SU-DHL-6 (cell line): ENCODE measurements at regions not wholly inside any gene's neighbourhood (a gene's known extent, or its start where the extent isn't known, plus 50 kb on each side); places are given as distances from the start of the nearest gene placed in this dataset.

Experiments used
- EZH2phosphoT487 ChIP-seq: fragments of 200-600 bp; sonication (generic), shearing (Covaris generic); conservative IDR thresholded peaks from 2 replicates; pipeline ENCODE4 v1.6.1; 2018; ENCODE audit warnings: mild to moderate bottlenecking, antibody characterized with exemption, low read length, moderate library complexity, mixed read lengths
- TF ChIP-seq, protein P1 (sequence below): fragments of 200-600 bp; sonication (generic); IDR thresholded peaks from one replicate; pipeline ENCODE4 v1.5.1; 2017; ENCODE audit warnings: antibody characterized with exemption, mild to moderate bottlenecking, low read length, moderate library complexity; ENCODE audit not compliant: insufficient read depth, poor library complexity, severe bottlenecking

DNA sequence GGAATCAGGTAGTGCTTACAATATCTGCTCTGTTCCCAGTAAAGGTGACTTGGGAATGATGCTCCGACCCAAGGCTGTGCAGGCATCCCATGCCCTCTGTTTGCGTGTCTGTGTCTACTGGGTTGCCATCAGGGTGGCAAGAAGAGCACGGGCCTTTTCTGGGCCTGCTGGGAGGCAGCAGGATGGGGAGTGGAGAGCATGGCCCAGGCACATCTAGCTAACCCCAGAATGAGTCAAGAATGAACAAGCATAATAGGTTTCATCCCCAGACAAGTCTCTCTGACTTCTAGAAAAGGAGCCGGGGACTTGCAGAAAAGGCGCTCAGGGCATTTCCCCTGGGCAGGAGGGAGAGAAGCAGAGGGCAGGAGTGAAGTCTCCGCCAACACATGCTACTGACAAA, 260.4 kb downstream of the IRX1 start:
- TF ChIP-seq, protein P1, sequence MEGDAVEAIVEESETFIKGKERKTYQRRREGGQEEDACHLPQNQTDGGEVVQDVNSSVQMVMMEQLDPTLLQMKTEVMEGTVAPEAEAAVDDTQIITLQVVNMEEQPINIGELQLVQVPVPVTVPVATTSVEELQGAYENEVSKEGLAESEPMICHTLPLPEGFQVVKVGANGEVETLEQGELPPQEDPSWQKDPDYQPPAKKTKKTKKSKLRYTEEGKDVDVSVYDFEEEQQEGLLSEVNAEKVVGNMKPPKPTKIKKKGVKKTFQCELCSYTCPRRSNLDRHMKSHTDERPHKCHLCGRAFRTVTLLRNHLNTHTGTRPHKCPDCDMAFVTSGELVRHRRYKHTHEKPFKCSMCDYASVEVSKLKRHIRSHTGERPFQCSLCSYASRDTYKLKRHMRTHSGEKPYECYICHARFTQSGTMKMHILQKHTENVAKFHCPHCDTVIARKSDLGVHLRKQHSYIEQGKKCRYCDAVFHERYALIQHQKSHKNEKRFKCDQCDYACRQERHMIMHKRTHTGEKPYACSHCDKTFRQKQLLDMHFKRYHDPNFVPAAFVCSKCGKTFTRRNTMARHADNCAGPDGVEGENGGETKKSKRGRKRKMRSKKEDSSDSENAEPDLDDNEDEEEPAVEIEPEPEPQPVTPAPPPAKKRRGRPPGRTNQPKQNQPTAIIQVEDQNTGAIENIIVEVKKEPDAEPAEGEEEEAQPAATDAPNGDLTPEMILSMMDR = no peak
- no peak for TF ChIP-seq EZH2phosphoT487
